ENCODE measurements at regions not wholly inside any gene's neighbourhood (a gene's known extent, or its start where the extent isn't known, plus 50 kb on each side); places are given as distances from the start of the nearest gene placed in this dataset.
"Not testable (repeated sequence)": the region's sequence is repeated elsewhere in the genome, so short reads cannot be mapped to it uniquely, and the experiment has no call there.

DNA sequence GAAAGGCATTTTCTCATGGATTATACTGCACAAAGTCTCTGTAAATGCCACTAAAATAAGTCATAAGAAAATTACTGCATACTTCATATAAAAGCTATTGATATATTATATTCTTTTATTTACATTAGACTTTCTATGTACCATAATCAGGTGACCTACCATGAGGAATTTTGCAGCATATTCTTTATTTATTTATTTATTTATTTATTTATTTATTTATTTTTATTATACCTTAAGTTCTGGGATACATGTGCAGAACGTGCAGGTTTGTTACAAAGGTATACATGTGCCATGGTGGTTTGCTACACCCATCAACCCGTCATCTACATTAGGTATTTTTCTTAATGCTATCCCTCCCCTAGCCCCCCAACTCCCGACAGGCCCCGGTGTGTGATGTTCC lies 596.2 kb downstream of the CHSY3 start:
- not testable (repeated sequence) for H3K9ac ChIP-seq (ENCODE audit: low read length in 2 of 2); H3K9me3 ChIP-seq (ENCODE audit: control insufficient read depth in 2 of 2, low read length in 2 of 2); H3K27me3 ChIP-seq (ENCODE audit: control insufficient read depth in 1 of 2, insufficient read depth in 2 of 2, low read length in 2 of 2); H3K27ac ChIP-seq (ENCODE audit: low read length); H3K36me3 ChIP-seq (ENCODE audit: control insufficient read depth in 2 of 2, insufficient read depth in 2 of 2, low read length in 2 of 2); H3K4me3 ChIP-seq (ENCODE audit: low read length in 2 of 2); H3K4me1 ChIP-seq (ENCODE audit: control insufficient read depth, insufficient read depth, low read length)

DNA sequence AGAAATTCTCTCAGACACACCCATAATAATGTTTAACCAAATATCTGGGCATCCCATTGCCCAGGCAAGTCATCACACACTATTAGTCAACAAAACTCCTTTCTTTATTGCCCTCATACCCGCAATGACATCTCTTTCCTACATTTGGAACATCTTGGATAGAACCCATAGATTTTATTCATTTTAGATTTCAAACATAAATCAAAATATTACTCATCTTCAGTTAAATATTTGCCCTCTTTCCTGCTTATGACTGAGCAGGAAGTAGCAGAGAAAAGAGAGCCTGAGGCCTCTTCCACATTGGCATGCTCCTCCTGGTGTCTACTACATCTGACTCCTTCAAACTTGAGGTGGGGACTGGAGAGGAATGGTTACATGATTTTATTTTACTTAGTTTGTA lies 592.0 kb downstream of the CHSY3 start:
- Histone ChIP-seq H3K27me3 (ENCODE audit: control insufficient read depth in 1 of 2, insufficient read depth in 2 of 2, low read length in 2 of 2) (no peaks in the 10 kb centered on the region), H3K9me3 (ENCODE audit: control insufficient read depth in 2 of 2, low read length in 2 of 2) (no peaks in the 10 kb centered on the region), H3K4me3 (ENCODE audit: low read length in 2 of 2) (no peak overlapping the region), H3K9ac (ENCODE audit: low read length in 2 of 2) (no peak overlapping the region), H3K36me3 (ENCODE audit: control insufficient read depth in 2 of 2, insufficient read depth in 2 of 2, low read length in 2 of 2) (no peaks in the 10 kb centered on the region), H3K27ac (ENCODE audit: low read length) (no peak overlapping the region), H3K4me1 (ENCODE audit: control insufficient read depth, insufficient read depth, low read length) (no peaks in the 10 kb centered on the region)

DNA sequence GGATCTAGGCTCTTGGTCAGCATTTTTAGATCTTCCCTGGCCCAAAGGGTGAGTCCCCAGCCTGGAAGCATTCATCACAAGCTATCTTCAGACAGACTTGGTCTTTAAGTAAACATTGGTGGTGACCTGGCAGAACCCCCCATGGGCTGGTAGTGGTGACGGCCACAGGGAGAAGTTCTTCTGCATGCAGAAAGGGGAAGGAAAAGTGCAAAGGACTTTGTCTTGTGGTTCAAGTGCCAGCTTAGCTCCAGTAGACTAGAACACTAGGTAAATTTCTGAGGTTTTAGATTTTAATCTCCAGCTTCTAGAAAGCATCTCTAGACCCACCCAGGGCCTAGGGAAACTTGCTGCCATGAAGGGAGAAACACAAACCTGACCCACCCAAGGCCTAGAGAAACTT lies 584.0 kb downstream of the CHSY3 start:
- no peak overlapping the region for H3K9ac ChIP-seq (ENCODE audit: low read length in 2 of 2)
- no peak overlapping the region for H3K4me3 ChIP-seq (ENCODE audit: low read length in 2 of 2)
- no peaks in the 10 kb centered on the region for H3K27me3 ChIP-seq (ENCODE audit: control insufficient read depth in 1 of 2, insufficient read depth in 2 of 2, low read length in 2 of 2)
- H3K27ac ChIP-seq (ENCODE audit: low read length), result no peak overlapping the region
- no peaks in the 10 kb centered on the region for H3K4me1 ChIP-seq (ENCODE audit: control insufficient read depth, insufficient read depth, low read length)
- no peaks in the 10 kb centered on the region for H3K36me3 ChIP-seq (ENCODE audit: control insufficient read depth in 2 of 2, insufficient read depth in 2 of 2, low read length in 2 of 2)
- no peaks in the 10 kb centered on the region for H3K9me3 ChIP-seq (ENCODE audit: control insufficient read depth in 2 of 2, low read length in 2 of 2)

DNA sequence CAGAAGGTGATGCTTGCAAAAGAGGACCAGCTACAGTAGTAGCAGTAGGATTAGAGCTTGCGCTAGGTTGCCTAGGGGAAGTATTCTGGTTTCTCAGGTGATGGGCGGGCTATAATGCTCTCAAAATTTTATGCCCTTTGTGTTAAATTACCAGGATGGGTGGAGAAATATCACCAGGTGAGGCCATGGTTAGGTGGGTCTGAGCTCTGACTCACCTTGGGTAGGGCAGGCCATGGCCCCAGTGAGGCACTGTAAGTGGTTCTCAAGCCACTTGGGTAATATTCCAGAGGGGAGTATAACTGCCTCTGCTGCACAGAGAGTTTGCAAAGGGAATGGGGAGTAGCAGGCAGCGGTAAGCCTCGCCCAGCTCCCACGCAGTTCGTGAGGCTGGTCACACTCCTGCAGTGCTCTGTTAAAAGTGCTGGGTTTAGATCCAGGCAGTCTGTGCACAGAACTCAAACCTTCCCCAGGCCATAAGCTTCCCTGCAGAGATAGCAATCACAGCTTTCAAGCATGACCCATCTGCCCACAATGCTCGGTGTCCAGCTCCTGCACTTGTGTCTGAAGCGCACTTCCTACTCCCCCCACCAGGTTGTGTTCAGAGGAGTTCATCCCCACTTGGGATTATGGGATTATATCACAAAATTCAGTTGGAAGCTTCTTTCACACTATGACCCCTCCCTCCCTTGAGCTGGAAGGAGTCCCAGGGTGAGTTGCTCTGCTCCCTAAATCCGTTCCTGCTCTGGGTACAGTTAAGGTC lies 575.0 kb downstream of the CHSY3 start:
- Histone ChIP-seq H3K9me3 (ENCODE audit: control insufficient read depth in 2 of 2, low read length in 2 of 2) (peaks cover 2 to 6% of the 10 kb centered on the region in 2 donors), H3K27me3 (ENCODE audit: control insufficient read depth in 1 of 2, insufficient read depth in 2 of 2, low read length in 2 of 2) (no peaks in the 10 kb centered on the region), H3K4me3 (ENCODE audit: low read length in 2 of 2) (no peak overlapping the region), H3K9ac (ENCODE audit: low read length in 2 of 2) (no peak overlapping the region), H3K36me3 (ENCODE audit: control insufficient read depth in 2 of 2, insufficient read depth in 2 of 2, low read length in 2 of 2) (no peaks in the 10 kb centered on the region), H3K27ac (ENCODE audit: low read length) (no peak overlapping the region), H3K4me1 (ENCODE audit: control insufficient read depth, insufficient read depth, low read length) (no peaks in the 10 kb centered on the region)

DNA sequence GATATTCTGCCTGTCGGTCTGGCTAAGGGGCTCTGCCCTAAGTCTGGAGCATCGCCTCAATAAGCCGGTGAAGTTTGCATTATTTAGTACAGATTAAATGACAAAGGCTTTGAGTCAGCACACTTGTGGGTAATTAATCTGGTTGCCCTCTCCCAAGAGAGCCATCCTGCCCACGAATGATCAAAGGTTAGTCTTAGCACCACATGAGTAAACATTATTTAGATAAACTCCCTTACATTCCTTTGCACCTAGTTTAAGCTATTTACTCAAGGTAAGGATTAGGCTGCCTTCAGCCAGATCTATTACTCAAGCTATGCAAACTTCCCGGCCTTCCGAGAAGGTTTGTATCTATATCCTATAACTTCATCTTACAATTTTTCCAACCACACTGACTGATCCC lies 572.1 kb downstream of the CHSY3 start:
- no peak overlapping the region for H3K9ac ChIP-seq (ENCODE audit: low read length in 2 of 2)
- H3K4me3 ChIP-seq (ENCODE audit: low read length in 2 of 2), result no peak overlapping the region
- no peaks in the 10 kb centered on the region for H3K4me1 ChIP-seq (ENCODE audit: control insufficient read depth, insufficient read depth, low read length)
- no peak overlapping the region for H3K27ac ChIP-seq (ENCODE audit: low read length)
- H3K36me3 ChIP-seq (ENCODE audit: control insufficient read depth in 2 of 2, insufficient read depth in 2 of 2, low read length in 2 of 2), result no peaks in the 10 kb centered on the region
- peaks cover 2 to 6% of the 10 kb centered on the region in 2 donors for H3K9me3 ChIP-seq (ENCODE audit: control insufficient read depth in 2 of 2, low read length in 2 of 2)
- no peaks in the 10 kb centered on the region for H3K27me3 ChIP-seq (ENCODE audit: control insufficient read depth in 1 of 2, insufficient read depth in 2 of 2, low read length in 2 of 2)

DNA sequence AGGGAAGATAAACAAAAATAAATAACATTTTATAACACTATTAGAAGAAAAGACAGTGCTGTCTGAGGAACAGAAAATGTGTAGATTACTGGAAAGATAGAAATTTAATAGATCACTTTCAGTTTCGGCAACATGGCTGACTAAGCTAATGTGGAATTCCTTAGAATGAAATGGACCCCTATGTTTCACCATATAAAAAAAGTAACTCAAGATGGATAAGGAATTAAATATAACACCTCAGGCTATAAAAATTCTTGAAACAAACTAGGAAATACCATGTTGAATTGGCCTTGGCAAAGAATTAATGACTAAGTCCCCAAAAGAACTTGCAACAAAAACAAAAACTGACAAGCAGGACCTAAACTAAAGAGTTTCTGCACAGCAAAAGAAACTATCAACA lies 558.3 kb downstream of the CHSY3 start:
- no peak overlapping the region for H3K4me3 ChIP-seq (ENCODE audit: low read length in 2 of 2)
- H3K9me3 ChIP-seq (ENCODE audit: control insufficient read depth in 2 of 2, low read length in 2 of 2), result no peaks in the 10 kb centered on the region
- no peak overlapping the region for H3K27ac ChIP-seq (ENCODE audit: low read length)
- H3K27me3 ChIP-seq (ENCODE audit: control insufficient read depth in 1 of 2, insufficient read depth in 2 of 2, low read length in 2 of 2), result no peaks in the 10 kb centered on the region
- no peaks in the 10 kb centered on the region for H3K4me1 ChIP-seq (ENCODE audit: control insufficient read depth, insufficient read depth, low read length)
- H3K36me3 ChIP-seq (ENCODE audit: control insufficient read depth in 2 of 2, insufficient read depth in 2 of 2, low read length in 2 of 2), result no peaks in the 10 kb centered on the region
- H3K9ac ChIP-seq (ENCODE audit: low read length in 2 of 2), result no peak overlapping the region

DNA sequence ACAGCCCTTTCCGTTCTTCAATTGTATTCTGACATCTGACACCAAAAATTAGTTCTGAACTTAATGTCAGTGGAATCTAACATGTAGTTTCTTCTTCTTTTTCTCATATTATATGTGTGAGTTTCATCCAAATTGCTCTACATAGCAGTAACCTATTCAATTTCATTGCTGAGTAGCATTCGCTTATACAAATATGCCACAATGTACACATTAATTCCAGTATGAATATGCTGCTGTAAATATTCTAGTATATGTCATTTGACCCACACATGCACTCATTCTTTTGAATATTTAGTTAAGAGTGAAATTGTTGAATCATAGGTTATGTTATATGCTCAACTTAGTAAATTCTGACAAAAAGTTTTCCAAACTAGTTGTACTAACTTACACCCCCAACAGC lies 550.9 kb downstream of the CHSY3 start:
- H3K36me3 ChIP-seq (ENCODE audit: control insufficient read depth in 2 of 2, insufficient read depth in 2 of 2, low read length in 2 of 2), result no peaks in the 10 kb centered on the region
- no peak overlapping the region for H3K9ac ChIP-seq (ENCODE audit: low read length in 2 of 2)
- H3K9me3 ChIP-seq (ENCODE audit: control insufficient read depth in 2 of 2, low read length in 2 of 2), result peaks cover 0 to 7% of the 10 kb centered on the region in 2 donors
- H3K27ac ChIP-seq (ENCODE audit: low read length), result no peak overlapping the region
- H3K27me3 ChIP-seq (ENCODE audit: control insufficient read depth in 1 of 2, insufficient read depth in 2 of 2, low read length in 2 of 2), result no peaks in the 10 kb centered on the region
- no peak overlapping the region for H3K4me3 ChIP-seq (ENCODE audit: low read length in 2 of 2)
- H3K4me1 ChIP-seq (ENCODE audit: control insufficient read depth, insufficient read depth, low read length), result no peaks in the 10 kb centered on the region

DNA sequence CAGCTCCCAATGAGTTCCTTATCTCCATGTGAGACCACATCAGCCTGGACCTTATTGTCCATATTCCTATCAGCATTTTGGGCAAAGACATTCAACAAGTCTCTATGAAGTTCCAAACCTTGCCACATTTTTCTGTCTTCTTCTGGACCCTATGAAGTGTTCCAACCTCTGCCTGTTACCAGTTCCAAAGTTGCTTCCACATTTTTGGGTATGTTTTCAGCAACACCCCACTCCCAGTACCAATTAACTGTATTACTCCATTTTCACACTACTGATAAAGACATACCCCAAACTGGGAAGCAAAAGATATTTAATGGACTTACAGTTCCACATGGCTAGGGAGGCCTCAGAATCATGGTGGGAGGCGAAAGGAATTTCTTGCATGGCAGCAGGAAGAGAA lies 548.5 kb downstream of the CHSY3 start:
- no peaks in the 10 kb centered on the region for H3K4me1 ChIP-seq (ENCODE audit: control insufficient read depth, insufficient read depth, low read length)
- H3K4me3 ChIP-seq (ENCODE audit: low read length in 2 of 2), result no peak overlapping the region
- H3K27me3 ChIP-seq (ENCODE audit: control insufficient read depth in 1 of 2, insufficient read depth in 2 of 2, low read length in 2 of 2), result no peaks in the 10 kb centered on the region
- H3K9ac ChIP-seq (ENCODE audit: low read length in 2 of 2), result no peak overlapping the region
- no peaks in the 10 kb centered on the region for H3K36me3 ChIP-seq (ENCODE audit: control insufficient read depth in 2 of 2, insufficient read depth in 2 of 2, low read length in 2 of 2)
- H3K9me3 ChIP-seq (ENCODE audit: control insufficient read depth in 2 of 2, low read length in 2 of 2), result peaks cover 0 to 7% of the 10 kb centered on the region in 2 donors
- no peak overlapping the region for H3K27ac ChIP-seq (ENCODE audit: low read length)

DNA sequence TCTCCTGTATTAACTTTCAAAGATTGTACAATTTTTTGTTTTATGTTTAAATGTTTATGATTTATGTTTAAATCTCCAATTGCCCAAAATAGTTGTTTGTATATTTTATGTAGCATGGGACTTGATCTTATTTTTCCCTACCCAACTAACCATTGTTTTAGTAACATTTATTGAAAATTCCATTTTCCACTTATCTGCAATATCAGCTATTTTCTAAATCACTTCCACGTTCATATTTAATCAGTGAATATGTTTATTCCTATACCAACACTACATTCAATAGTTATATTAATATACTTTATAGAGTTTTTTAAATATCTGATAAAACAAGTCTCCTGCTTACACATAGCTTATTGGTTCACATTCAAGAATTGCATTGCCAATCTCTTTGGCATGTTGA lies 532.2 kb downstream of the CHSY3 start:
- Histone ChIP-seq H3K27ac (ENCODE audit: low read length) (no peak overlapping the region), H3K9me3 (ENCODE audit: control insufficient read depth in 2 of 2, low read length in 2 of 2) (peaks cover 11 to 13% of the 10 kb centered on the region in 2 donors), H3K4me3 (ENCODE audit: low read length in 2 of 2) (no peak overlapping the region), H3K27me3 (ENCODE audit: control insufficient read depth in 1 of 2, insufficient read depth in 2 of 2, low read length in 2 of 2) (no peaks in the 10 kb centered on the region), H3K9ac (ENCODE audit: low read length in 2 of 2) (no peak overlapping the region), H3K36me3 (ENCODE audit: control insufficient read depth in 2 of 2, insufficient read depth in 2 of 2, low read length in 2 of 2) (no peaks in the 10 kb centered on the region), H3K4me1 (ENCODE audit: control insufficient read depth, insufficient read depth, low read length) (no peaks in the 10 kb centered on the region)

DNA sequence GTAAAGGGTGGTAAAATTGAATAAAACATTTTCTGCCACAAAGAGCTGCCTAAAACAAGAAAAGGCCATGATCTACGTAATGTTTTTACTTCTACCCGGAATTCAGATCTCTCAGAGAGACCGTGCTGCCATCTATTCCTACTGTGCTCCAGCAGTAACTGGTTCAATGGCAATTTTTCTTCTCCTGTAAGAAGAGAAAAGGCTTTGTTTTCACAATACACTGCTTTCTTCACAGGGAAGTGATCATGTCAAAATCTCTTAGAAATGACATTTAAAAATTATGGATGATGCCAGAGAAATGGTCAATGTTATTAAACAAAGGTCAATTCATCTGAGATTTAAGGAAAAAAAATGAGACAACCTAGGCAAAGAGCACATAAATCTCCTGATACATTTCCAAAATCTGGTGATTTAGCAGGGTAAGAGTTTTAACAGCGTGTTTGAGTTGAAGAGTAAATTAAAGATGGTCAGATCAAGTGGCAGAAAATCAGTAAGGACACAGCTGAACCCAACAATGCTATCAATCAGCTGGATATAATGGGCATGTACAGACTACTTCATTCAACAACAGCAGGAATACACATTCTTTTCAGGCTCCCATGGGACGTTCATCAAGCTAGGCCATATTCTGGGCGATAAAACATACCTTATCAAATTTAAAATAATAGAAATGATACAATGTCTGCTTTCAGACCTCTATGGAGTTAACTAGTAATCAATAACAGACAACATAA lies 523.1 kb downstream of the CHSY3 start:
- no peaks in the 10 kb centered on the region for H3K36me3 ChIP-seq (ENCODE audit: control insufficient read depth in 2 of 2, insufficient read depth in 2 of 2, low read length in 2 of 2)
- no peaks in the 10 kb centered on the region for H3K4me1 ChIP-seq (ENCODE audit: control insufficient read depth, insufficient read depth, low read length)
- H3K27me3 ChIP-seq (ENCODE audit: control insufficient read depth in 1 of 2, insufficient read depth in 2 of 2, low read length in 2 of 2), result no peaks in the 10 kb centered on the region
- H3K9ac ChIP-seq (ENCODE audit: low read length in 2 of 2), result no peak overlapping the region
- no peaks in the 10 kb centered on the region for H3K9me3 ChIP-seq (ENCODE audit: control insufficient read depth in 2 of 2, low read length in 2 of 2)
- H3K4me3 ChIP-seq (ENCODE audit: low read length in 2 of 2), result no peak overlapping the region
- H3K27ac ChIP-seq (ENCODE audit: low read length), result no peak overlapping the region

DNA sequence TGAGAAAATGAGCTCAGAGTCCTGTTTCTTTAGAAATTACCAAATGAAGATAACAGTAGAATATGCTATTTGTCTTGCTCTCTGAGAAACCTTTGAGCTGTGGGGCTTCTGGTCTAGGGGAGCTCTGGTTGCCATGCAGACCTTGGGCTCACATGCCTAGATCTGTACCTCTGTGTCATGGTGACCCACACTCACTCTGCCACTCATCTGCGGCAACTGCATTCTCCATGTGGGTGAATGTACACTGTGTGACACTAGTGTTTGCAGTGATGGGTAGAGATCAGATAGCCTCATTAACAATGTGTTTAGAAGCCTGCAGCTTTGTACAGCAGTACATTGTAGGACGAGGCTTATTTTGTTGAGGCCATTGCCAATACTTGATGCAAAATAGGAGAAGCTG lies 521.2 kb downstream of the CHSY3 start:
- peaks cover 0 to 3% of the 10 kb centered on the region in 2 donors for H3K9me3 ChIP-seq (ENCODE audit: control insufficient read depth in 2 of 2, low read length in 2 of 2)
- no peak overlapping the region for H3K9ac ChIP-seq (ENCODE audit: low read length in 2 of 2)
- no peaks in the 10 kb centered on the region for H3K27me3 ChIP-seq (ENCODE audit: control insufficient read depth in 1 of 2, insufficient read depth in 2 of 2, low read length in 2 of 2)
- no peaks in the 10 kb centered on the region for H3K4me1 ChIP-seq (ENCODE audit: control insufficient read depth, insufficient read depth, low read length)
- no peak overlapping the region for H3K4me3 ChIP-seq (ENCODE audit: low read length in 2 of 2)
- no peak overlapping the region for H3K27ac ChIP-seq (ENCODE audit: low read length)
- no peaks in the 10 kb centered on the region for H3K36me3 ChIP-seq (ENCODE audit: control insufficient read depth in 2 of 2, insufficient read depth in 2 of 2, low read length in 2 of 2)

Measured in stomach smooth muscle (tissue), 2 donors.